Activated T-helper 17 cell treated with anti-CD3 and anti-CD28 coated beads, Interleukin-2, amount 50 U/mL, for 72 hours (primary cell): ENCODE measurements at regions not wholly inside any gene's neighbourhood (a gene's known extent, or its start where the extent isn't known, plus 50 kb on each side); places are given as distances from the start of the nearest gene placed in this dataset.

Experiments used
- ATAC-seq: fragments of 150-1000 bp; cut with Tn5 transposase; replicated peaks from 2 replicates; pipeline ENCODE4 v1.10.0; 2021; ENCODE audit warnings: mild to moderate bottlenecking, moderate library complexity
- H3K27ac Mint-ChIP-seq: one replicate; pipeline ENCODE4 v1.8.0; 2022; ENCODE audit warnings: mixed read lengths
- H3K27me3 Mint-ChIP-seq: one replicate; pipeline ENCODE4 v1.8.0; 2022; ENCODE audit warnings: mixed read lengths
- H3K36me3 Mint-ChIP-seq: one replicate; pipeline ENCODE4 v1.8.0; 2022; ENCODE audit warnings: low read depth, mild to moderate bottlenecking, mixed read lengths
- H3K4me1 Mint-ChIP-seq: one replicate; pipeline ENCODE4 v1.8.0; 2022; ENCODE audit warnings: mixed read lengths
- H3K4me3 Mint-ChIP-seq: one replicate; pipeline ENCODE4 v1.8.0; 2022; ENCODE audit warnings: mild to moderate bottlenecking, mixed read lengths
- H3K9me3 Mint-ChIP-seq: one replicate; pipeline ENCODE4 v1.8.0; 2022; ENCODE audit warnings: mixed read lengths

- no peak overlapping the region for H3K4me3 Mint-ChIP-seq
- H3K27me3 Mint-ChIP-seq = peaks cover 16% of the 10 kb centered on the region
- H3K9me3 Mint-ChIP-seq = peaks cover 3% of the 10 kb centered on the region
- no peak for ATAC-seq
- H3K4me1 Mint-ChIP-seq = no peaks in the 10 kb centered on the region
- H3K36me3 Mint-ChIP-seq = no peaks in the 10 kb centered on the region
- no peak overlapping the region for H3K27ac Mint-ChIP-seq
Measured at GRCh38 chr1:17877316-17877715, 122.2 kb downstream of the ACTL8 start.

- Mint-ChIP-seq H3K9me3 (peaks cover 3% of the 10 kb centered on the region), H3K36me3 (no peaks in the 10 kb centered on the region)
Measured at GRCh38 chr1:17877896-17878295, 122.8 kb downstream of the ACTL8 start.

GRCh38 chr1:17878837-17879236 lies 123.7 kb downstream of the ACTL8 start:
- peaks cover 3% of the 10 kb centered on the region for H3K9me3 Mint-ChIP-seq
- H3K27ac Mint-ChIP-seq = no peak overlapping the region
- H3K27me3 Mint-ChIP-seq = peaks cover 20% of the 10 kb centered on the region
- no peak overlapping the region for H3K4me3 Mint-ChIP-seq
- H3K36me3 Mint-ChIP-seq = no peaks in the 10 kb centered on the region
- H3K4me1 Mint-ChIP-seq = no peaks in the 10 kb centered on the region
- ATAC-seq = no peak

More at GRCh38 chr1:17877896-17878295, 122.8 kb downstream of the ACTL8 start:
- H3K27ac Mint-ChIP-seq = no peak overlapping the region
- no peak for ATAC-seq
- H3K27me3 Mint-ChIP-seq = peaks cover 16% of the 10 kb centered on the region
- no peak overlapping the region for H3K4me3 Mint-ChIP-seq
- H3K4me1 Mint-ChIP-seq = no peaks in the 10 kb centered on the region

- H3K9me3 Mint-ChIP-seq = peaks cover 3% of the 10 kb centered on the region
- no peaks in the 10 kb centered on the region for H3K4me1 Mint-ChIP-seq
- no peak overlapping the region for H3K4me3 Mint-ChIP-seq
- no peak overlapping the region for H3K27ac Mint-ChIP-seq
- no peak for ATAC-seq
- H3K36me3 Mint-ChIP-seq = no peaks in the 10 kb centered on the region
- H3K27me3 Mint-ChIP-seq = peaks cover 22% of the 10 kb centered on the region
Measured at GRCh38 chr1:17880449-17880848, 125.3 kb downstream of the ACTL8 start.

- peaks cover 23% of the 10 kb centered on the region for H3K27me3 Mint-ChIP-seq
- H3K4me3 Mint-ChIP-seq = no peak overlapping the region
- ATAC-seq = no peak
- H3K4me1 Mint-ChIP-seq = no peaks in the 10 kb centered on the region
- no peak overlapping the region for H3K27ac Mint-ChIP-seq
- peaks cover under 1% of the 10 kb centered on the region for H3K9me3 Mint-ChIP-seq
- H3K36me3 Mint-ChIP-seq = no peaks in the 10 kb centered on the region
Measured at GRCh38 chr1:17881761-17882160, 126.6 kb downstream of the ACTL8 start.

- Mint-ChIP-seq H3K27ac (no peak overlapping the region), H3K9me3 (no peaks in the 10 kb centered on the region), H3K4me1 (no peaks in the 10 kb centered on the region), H3K36me3 (no peaks in the 10 kb centered on the region), H3K4me3 (no peak overlapping the region), H3K27me3 (peaks cover 17% of the 10 kb centered on the region)
- no peak for ATAC-seq
Measured at GRCh38 chr1:17883136-17883535, 128.0 kb downstream of the ACTL8 start.

- Mint-ChIP-seq H3K9me3 (no peaks in the 10 kb centered on the region), H3K27ac (no peak overlapping the region), H3K4me1 (no peaks in the 10 kb centered on the region), H3K27me3 (peaks cover 18% of the 10 kb centered on the region), H3K4me3 (no peak overlapping the region), H3K36me3 (no peaks in the 10 kb centered on the region)
- ATAC-seq = no peak
Measured at GRCh38 chr1:17883662-17884395, 128.7 kb downstream of the ACTL8 start.

- Mint-ChIP-seq H3K4me1 (no peaks in the 10 kb centered on the region), H3K27me3 (peaks cover 19% of the 10 kb centered on the region), H3K4me3 (no peak overlapping the region), H3K9me3 (no peaks in the 10 kb centered on the region), H3K27ac (no peak overlapping the region), H3K36me3 (no peaks in the 10 kb centered on the region)
- ATAC-seq = no peak
Measured at GRCh38 chr1:17885663-17886320, 130.7 kb downstream of the ACTL8 start.

GRCh38 chr1:17886386-17886785 lies 131.3 kb downstream of the ACTL8 start:
- Mint-ChIP-seq H3K36me3 (no peaks in the 10 kb centered on the region), H3K27me3 (peaks cover 24% of the 10 kb centered on the region), H3K27ac (no peak overlapping the region), H3K9me3 (no peaks in the 10 kb centered on the region), H3K4me3 (no peak overlapping the region), H3K4me1 (no peaks in the 10 kb centered on the region)
- no peak for ATAC-seq

- ATAC-seq = no peak
- Mint-ChIP-seq H3K27ac (no peak overlapping the region), H3K36me3 (no peaks in the 10 kb centered on the region), H3K27me3 (peaks cover 24% of the 10 kb centered on the region), H3K4me3 (no peak overlapping the region), H3K9me3 (no peaks in the 10 kb centered on the region), H3K4me1 (no peaks in the 10 kb centered on the region)
Measured at GRCh38 chr1:17886838-17887441, 131.8 kb downstream of the ACTL8 start.

- Mint-ChIP-seq H3K9me3 (no peaks in the 10 kb centered on the region), H3K4me3 (no peak overlapping the region), H3K4me1 (no peaks in the 10 kb centered on the region), H3K27ac (no peak overlapping the region), H3K36me3 (no peaks in the 10 kb centered on the region), H3K27me3 (peaks cover 24% of the 10 kb centered on the region)
- no peak for ATAC-seq
Measured at GRCh38 chr1:17887661-17888371, 132.7 kb downstream of the ACTL8 start.

GRCh38 chr1:17890056-17890814 lies 135.1 kb downstream of the ACTL8 start:
- no peaks in the 10 kb centered on the region for H3K4me1 Mint-ChIP-seq
- ATAC-seq = no peak
- H3K36me3 Mint-ChIP-seq = no peaks in the 10 kb centered on the region
- no peaks in the 10 kb centered on the region for H3K9me3 Mint-ChIP-seq
- H3K27ac Mint-ChIP-seq = no peak overlapping the region
- H3K4me3 Mint-ChIP-seq = no peak overlapping the region
- H3K27me3 Mint-ChIP-seq = peaks cover 19% of the 10 kb centered on the region

GRCh38 chr1:17890815-17891191 lies 135.7 kb downstream of the ACTL8 start:
- Mint-ChIP-seq H3K4me1 (no peaks in the 10 kb centered on the region), H3K4me3 (no peak overlapping the region), H3K27me3 (peaks cover 20% of the 10 kb centered on the region), H3K9me3 (no peaks in the 10 kb centered on the region), H3K27ac (no peak overlapping the region), H3K36me3 (no peaks in the 10 kb centered on the region)
- ATAC-seq = no peak
